Tibial artery (tissue), 4 donors: ENCODE measurements at regions not wholly inside any gene's neighbourhood (a gene's known extent, or its start where the extent isn't known, plus 50 kb on each side); places are given as distances from the start of the nearest gene placed in this dataset.

ENCODE experiments used
- DNase-seq, 2 donors: peaks; one replicate each; pipeline ENCODE4 v3.0.0-alpha.2; 2019
- H3K27ac ChIP-seq, 2 donors: fragments of 200-600 bp; sonication (generic) in 1 of 2; 1 replicate in 1 of 2; 2 replicates in 1 of 2; pipeline ENCODE4 v1.5.1; 2018 to 2019; ENCODE audit warnings: mild to moderate bottlenecking in 1 of 2
- H3K27me3 ChIP-seq, 2 donors: fragments of 200-600 bp; sonication (generic) in 1 of 2; one replicate each; pipeline versions ENCODE4 v1.5.1 to v1.6.0; 2016 to 2019
- H3K36me3 ChIP-seq, 3 donors: fragments of 200-600 bp; sonication (generic) in 2 of 3; one replicate each; pipeline ENCODE4 v1.5.1; 2016 to 2019; ENCODE audit warnings: mild to moderate bottlenecking in 2 of 3
- H3K4me1 ChIP-seq, 4 donors: fragments of 200-600 bp; sonication (generic) in 2 of 4; 1 replicate in 3 of 4; 2 replicates in 1 of 4; pipeline ENCODE4 v1.5.1; 2016 to 2019
- H3K4me3 ChIP-seq, 2 donors: fragments of 200-600 bp; sonication (generic) in 1 of 2; 1 replicate in 1 of 2; 2 replicates in 1 of 2; pipeline ENCODE4 v1.5.1; 2018 to 2019; ENCODE audit warnings: mild to moderate bottlenecking in 2 of 2
- H3K9me3 ChIP-seq, 3 donors: fragments of 200-600 bp; sonication (generic) in 1 of 3; one replicate each; pipeline ENCODE4 v1.5.1; 2016 to 2019
- intact Hi-C: fragments of 100-400 bp; cut with DNase I; formaldehyde crosslinking; loops from one replicate; pipeline ENCODE4 v1.15.0; 2023; ENCODE audit warnings: low total_unique reads
- TF ChIP-seq, protein P1 (sequence below), 2 experiments: fragments of 200-600 bp in 1 of 2; fragments of 450-650 bp in 1 of 2; IDR thresholded peaks; one replicate each; pipeline ENCODE4 v1.5.1; 2017 to 2019; ENCODE audit warnings: antibody characterized with exemption in 2 of 2, mild to moderate bottlenecking in 1 of 2, moderate library complexity in 1 of 2

DNA sequence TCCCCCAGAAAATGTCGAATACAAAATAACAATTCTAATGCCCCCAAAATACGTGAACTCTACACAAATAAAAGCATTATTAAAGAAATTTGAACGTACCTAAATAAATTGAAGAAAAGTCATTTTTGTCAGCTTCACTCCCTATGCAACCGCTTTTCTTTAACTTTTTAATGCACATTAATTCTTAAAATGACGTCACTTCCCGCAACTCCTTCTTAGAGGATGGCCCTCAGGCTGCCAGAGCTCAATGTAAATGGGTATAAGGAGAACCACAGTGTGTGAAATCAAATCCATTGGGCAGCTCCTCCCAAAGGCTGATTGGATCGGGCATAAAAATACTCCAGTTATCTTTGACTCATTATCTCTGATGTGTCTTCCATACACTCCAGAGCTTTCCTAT is 736.9 kb downstream of the GBE1 start:
- no peak for DNase-seq
- no peaks in the 10 kb centered on the region for H3K36me3 ChIP-seq
- H3K4me3 ChIP-seq, result no peak overlapping the region
- TF ChIP-seq, protein P1, sequence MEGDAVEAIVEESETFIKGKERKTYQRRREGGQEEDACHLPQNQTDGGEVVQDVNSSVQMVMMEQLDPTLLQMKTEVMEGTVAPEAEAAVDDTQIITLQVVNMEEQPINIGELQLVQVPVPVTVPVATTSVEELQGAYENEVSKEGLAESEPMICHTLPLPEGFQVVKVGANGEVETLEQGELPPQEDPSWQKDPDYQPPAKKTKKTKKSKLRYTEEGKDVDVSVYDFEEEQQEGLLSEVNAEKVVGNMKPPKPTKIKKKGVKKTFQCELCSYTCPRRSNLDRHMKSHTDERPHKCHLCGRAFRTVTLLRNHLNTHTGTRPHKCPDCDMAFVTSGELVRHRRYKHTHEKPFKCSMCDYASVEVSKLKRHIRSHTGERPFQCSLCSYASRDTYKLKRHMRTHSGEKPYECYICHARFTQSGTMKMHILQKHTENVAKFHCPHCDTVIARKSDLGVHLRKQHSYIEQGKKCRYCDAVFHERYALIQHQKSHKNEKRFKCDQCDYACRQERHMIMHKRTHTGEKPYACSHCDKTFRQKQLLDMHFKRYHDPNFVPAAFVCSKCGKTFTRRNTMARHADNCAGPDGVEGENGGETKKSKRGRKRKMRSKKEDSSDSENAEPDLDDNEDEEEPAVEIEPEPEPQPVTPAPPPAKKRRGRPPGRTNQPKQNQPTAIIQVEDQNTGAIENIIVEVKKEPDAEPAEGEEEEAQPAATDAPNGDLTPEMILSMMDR (IDR thresholded peaks at IDR 0.05), result no peak
- H3K4me1 ChIP-seq, result no peaks in the 10 kb centered on the region
- intact Hi-C loops, result no loop called here
- no peak overlapping the region for H3K27ac ChIP-seq
- H3K27me3 ChIP-seq, result no peaks in the 10 kb centered on the region
- no peaks in the 10 kb centered on the region for H3K9me3 ChIP-seq

DNA sequence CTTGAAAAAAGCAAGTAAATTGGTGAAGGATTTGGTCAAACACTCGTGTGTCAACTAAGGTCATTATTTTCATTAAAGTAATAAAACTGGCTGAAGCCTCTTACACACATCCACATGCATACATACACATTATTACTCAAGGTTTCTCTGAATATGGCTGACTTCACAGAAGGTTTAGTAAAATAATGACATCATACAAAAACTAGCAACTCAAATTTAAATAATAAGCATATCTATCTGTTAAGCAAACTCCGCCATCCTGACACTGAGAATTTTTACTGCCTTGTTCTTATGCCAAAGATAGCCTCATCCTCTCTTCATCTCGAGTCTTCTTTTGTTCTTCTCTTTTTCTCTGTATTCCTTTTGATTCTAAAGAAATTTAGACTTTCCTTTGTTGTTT is 739.1 kb downstream of the GBE1 start:
- no peak for DNase-seq
- Histone ChIP-seq H3K27ac (no peak overlapping the region), H3K4me1 (no peaks in the 10 kb centered on the region), H3K36me3 (no peaks in the 10 kb centered on the region), H3K27me3 (no peaks in the 10 kb centered on the region), H3K4me3 (no peak overlapping the region), H3K9me3 (no peaks in the 10 kb centered on the region)
- intact Hi-C loops, result no loop called here
- TF ChIP-seq, protein P1 (IDR thresholded peaks at IDR 0.05), result no peak

DNA sequence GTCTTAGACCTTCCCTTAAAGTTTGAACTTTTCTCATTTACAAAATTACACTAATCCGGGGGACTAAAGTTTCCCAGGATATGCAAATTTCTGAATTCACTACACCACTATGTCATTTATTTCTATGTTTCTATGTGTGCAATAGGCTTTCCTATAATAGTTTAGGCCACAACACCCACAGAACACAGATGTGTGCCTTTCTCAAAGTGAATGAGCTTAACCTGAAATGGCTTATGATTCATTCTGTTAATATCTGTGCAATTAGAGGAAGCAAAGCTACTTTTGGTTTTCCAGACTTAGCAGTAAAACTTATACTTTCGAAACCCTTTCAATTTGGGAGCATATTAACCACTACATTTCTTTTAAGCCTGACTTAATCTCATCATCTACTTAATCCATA is 748.1 kb downstream of the GBE1 start:
- no peak overlapping the region for H3K27ac ChIP-seq
- TF ChIP-seq, protein P1 (IDR thresholded peaks at IDR 0.05), result no peak
- no peaks in the 10 kb centered on the region for H3K9me3 ChIP-seq
- H3K4me1 ChIP-seq, result no peaks in the 10 kb centered on the region
- DNase-seq, result no peak
- H3K27me3 ChIP-seq, result no peaks in the 10 kb centered on the region
- intact Hi-C loops, result no loop called here
- no peak overlapping the region for H3K4me3 ChIP-seq
- H3K36me3 ChIP-seq, result no peaks in the 10 kb centered on the region

DNA sequence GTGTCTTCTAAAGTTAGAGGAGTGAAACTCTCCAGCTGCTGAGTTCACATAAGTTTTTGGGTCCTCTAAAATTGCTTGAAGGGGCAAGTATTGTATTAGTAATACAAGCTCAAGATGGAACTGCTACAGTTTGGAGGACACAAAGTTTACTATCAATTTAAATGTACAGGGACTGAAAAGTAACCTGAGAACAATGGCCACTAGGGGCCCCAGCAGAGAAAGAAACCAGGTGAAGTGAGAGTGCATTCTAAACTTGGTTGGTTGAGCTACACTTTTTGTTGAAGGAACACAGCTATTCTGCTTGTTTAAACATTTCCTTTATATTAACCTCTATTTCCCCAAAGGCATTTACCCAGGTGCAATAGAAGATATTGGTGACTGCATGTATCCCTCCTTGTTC is 755.5 kb downstream of the GBE1 start:
- intact Hi-C loops, result no loop called here
- TF ChIP-seq, protein P1 (IDR thresholded peaks at IDR 0.05), result no peak
- Histone ChIP-seq H3K27me3 (no peaks in the 10 kb centered on the region), H3K4me1 (no peaks in the 10 kb centered on the region), H3K36me3 (no peaks in the 10 kb centered on the region), H3K27ac (no peak overlapping the region), H3K4me3 (no peak overlapping the region), H3K9me3 (no peaks in the 10 kb centered on the region)
- no peak for DNase-seq

DNA sequence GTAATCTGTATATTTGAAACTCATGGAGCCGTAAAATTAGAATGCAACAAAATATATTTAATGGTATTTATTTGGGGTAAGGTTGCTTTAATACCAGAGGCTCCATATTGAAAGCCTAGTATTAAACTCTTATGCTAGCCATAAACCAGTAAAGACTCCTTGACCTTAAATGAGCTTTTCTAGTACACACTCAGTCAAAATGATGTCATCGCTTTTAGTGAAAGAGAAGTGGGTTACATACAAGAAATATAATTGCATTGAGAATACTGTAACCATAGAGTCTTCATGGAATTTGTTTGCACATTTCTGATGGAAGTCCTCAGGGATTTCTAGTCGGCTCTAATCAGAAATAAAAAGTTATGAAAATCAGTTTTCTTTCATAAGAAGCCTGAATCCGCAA is 757.6 kb downstream of the GBE1 start:
- Histone ChIP-seq H3K27me3 (no peaks in the 10 kb centered on the region), H3K27ac (no peak overlapping the region), H3K4me1 (no peaks in the 10 kb centered on the region), H3K36me3 (no peaks in the 10 kb centered on the region), H3K9me3 (no peaks in the 10 kb centered on the region), H3K4me3 (no peak overlapping the region)
- TF ChIP-seq, protein P1 (IDR thresholded peaks at IDR 0.05), result no peak
- DNase-seq, result no peak
- intact Hi-C loops, result no loop called here

DNA sequence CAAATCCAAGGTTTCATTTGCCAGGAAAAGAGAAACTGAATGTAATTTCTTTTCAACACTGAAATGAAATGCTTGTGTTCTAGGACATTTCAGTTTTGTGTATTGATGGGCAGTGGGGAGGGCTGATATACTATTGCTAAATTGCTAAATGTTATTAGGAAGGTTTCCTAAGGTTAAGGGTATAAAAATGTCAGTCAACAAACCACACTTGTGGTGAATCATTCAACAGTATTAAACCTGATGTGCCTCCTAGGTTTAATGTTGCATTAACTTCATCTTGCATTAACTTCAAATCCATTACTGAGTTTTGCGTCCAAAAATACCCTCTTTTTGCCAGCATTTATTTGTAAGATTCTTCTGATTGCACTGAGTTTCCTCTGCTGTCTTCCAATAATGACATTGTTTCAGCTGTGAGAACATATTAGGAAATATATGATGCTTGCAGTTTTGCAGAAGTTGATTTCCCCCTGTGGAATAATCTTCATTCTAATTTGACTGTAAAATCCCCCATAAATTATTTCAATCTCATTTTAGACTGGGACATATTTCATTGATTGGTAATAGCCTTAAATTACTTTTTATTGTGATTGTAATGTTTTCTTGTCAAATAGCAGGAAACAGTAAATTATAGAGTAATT is 758.3 kb downstream of the GBE1 start:
- H3K4me1 ChIP-seq, result no peaks in the 10 kb centered on the region
- intact Hi-C loops, result no loop called here
- no peak for DNase-seq
- TF ChIP-seq, protein P1 (IDR thresholded peaks at IDR 0.05), result no peak
- H3K27ac ChIP-seq, result no peak overlapping the region
- no peak overlapping the region for H3K4me3 ChIP-seq
- no peaks in the 10 kb centered on the region for H3K36me3 ChIP-seq
- H3K27me3 ChIP-seq, result no peaks in the 10 kb centered on the region
- no peaks in the 10 kb centered on the region for H3K9me3 ChIP-seq
